Upper lobe of left lung (tissue), 4 donors: ENCODE measurements at regions not wholly inside any gene's neighbourhood (a gene's known extent, or its start where the extent isn't known, plus 50 kb on each side); places are given as distances from the start of the nearest gene placed in this dataset.

Experiments
- CTCF ChIP-seq, 6 experiments: fragments of 450-650 bp in 4 of 6; fragments of 200-600 bp in 2 of 6; sonication (generic) in 2 of 6; IDR thresholded peaks; one replicate each; pipeline ENCODE4 v1.5.1; 2016 to 2019; ENCODE audit warnings: antibody characterized with exemption in 6 of 6
- EP300 ChIP-seq, 4 donors: sonication (generic); formaldehyde crosslinking; IDR thresholded peaks; one replicate each; pipeline ENCODE4 v1.5.1; 2017; ENCODE audit warnings: antibody characterized with exemption in 4 of 4, control low read depth in 2 of 4
- POLR2A ChIP-seq, 4 donors: fragments of 450-650 bp; IDR thresholded peaks; one replicate each; pipeline ENCODE4 v1.5.1; 2016 to 2017; ENCODE audit warnings: antibody characterized with exemption in 4 of 4, mild to moderate bottlenecking in 2 of 4

GRCh38 chr3:19012846-19013245, 135.5 kb upstream of the KCNH8 start:
- TF ChIP-seq CTCF (IDR thresholded peaks at IDR 0.05) (no peak), POLR2A (IDR thresholded peaks at IDR 0.05) (no peak), EP300 (IDR thresholded peaks at IDR 0.05) (no peak)
